GM23338 (cell line): ENCODE measurements at regions not wholly inside any gene's neighbourhood (a gene's known extent, or its start where the extent isn't known, plus 50 kb on each side); places are given as distances from the start of the nearest gene placed in this dataset.

Source experiments
- ATAC-seq: fragments of 200-7000 bp; cut with Tn5 transposase; 3 replicates; pipeline ENCODE4 v1.9.1; 2020
- DNase-seq: peaks from one replicate; pipeline ENCODE4 v3.0.0-alpha.2; 2015; ENCODE audit warnings: low spot score
- H2AFZ ChIP-seq: fragments of 200-600 bp; sonication (generic); 2 replicates; pipeline ENCODE4 v1.8.0; 2016; ENCODE audit warnings: antibody characterized with exemption, mild to moderate bottlenecking, moderate library complexity
- H3F3A ChIP-seq: fragments of 200-600 bp; sonication (generic); replicated peaks from 2 replicates; pipeline ENCODE4 v1.8.0; 2017; ENCODE audit warnings: antibody characterized with exemption, mixed run types, low read depth
- H3K27ac ChIP-seq: fragments of 200-600 bp; sonication (generic); 2 replicates; pipeline ENCODE4 v1.6.1; 2016; ENCODE audit warnings: low read depth
- H3K27me3 ChIP-seq: fragments of 200-600 bp; sonication (generic); 2 replicates; pipeline ENCODE4 v1.8.0; 2016; ENCODE audit warnings: mild to moderate bottlenecking, mixed run types, moderate library complexity; ENCODE audit not compliant: insufficient read depth
- H3K36me3 ChIP-seq: fragments of 200-600 bp; sonication (generic); 2 replicates; pipeline ENCODE4 v1.8.0; 2016; ENCODE audit warnings: mild to moderate bottlenecking; ENCODE audit not compliant: insufficient read depth
- H3K4me1 ChIP-seq: fragments of 200-600 bp; sonication (generic); 2 replicates; pipeline ENCODE4 v1.8.0; 2016; ENCODE audit warnings: mild to moderate bottlenecking, moderate library complexity; ENCODE audit not compliant: insufficient read depth
- H3K4me2 ChIP-seq: fragments of 200-600 bp; sonication (generic); 2 replicates; pipeline ENCODE4 v1.7.1; 2017; ENCODE audit warnings: mixed run types
- H3K4me3 ChIP-seq: fragments of 200-600 bp; sonication (generic); 2 replicates; pipeline ENCODE4 v1.6.1; 2016; ENCODE audit warnings: mixed run types
- H3K79me2 ChIP-seq: fragments of 200-600 bp; sonication (generic); replicated peaks from 2 replicates; pipeline ENCODE4 v1.8.0; 2017; ENCODE audit warnings: mild to moderate bottlenecking; ENCODE audit not compliant: insufficient read depth
- H3K9me2 ChIP-seq: fragments of 200-600 bp; sonication (generic); 2 replicates; pipeline ENCODE4 v1.8.0; 2017; ENCODE audit not compliant: insufficient read depth
- H4K20me1 ChIP-seq: fragments of 200-600 bp; sonication (generic); replicated peaks from 2 replicates; pipeline ENCODE4 v1.8.0; 2017; ENCODE audit warnings: mild to moderate bottlenecking; ENCODE audit not compliant: insufficient read depth
- H3K27ac Mint-ChIP-seq: 2 replicates; pipeline ENCODE4 v1.8.0; 2020; ENCODE audit warnings: inconsistent platforms, mild to moderate bottlenecking, moderate library complexity, mixed read lengths
- H3K27me3 Mint-ChIP-seq: 3 replicates; pipeline ENCODE4 v1.8.0; 2022; ENCODE audit warnings: low read depth, mild to moderate bottlenecking, moderate library complexity, mixed read lengths, inconsistent platforms; ENCODE audit not compliant: insufficient read depth, poor library complexity
- H3K36me3 Mint-ChIP-seq: 3 replicates; pipeline ENCODE4 v1.8.0; 2021; ENCODE audit warnings: low read depth, mild to moderate bottlenecking, inconsistent platforms, moderate library complexity, mixed read lengths
- H3K4me1 Mint-ChIP-seq: 3 replicates; pipeline ENCODE4 v1.8.0; 2020; ENCODE audit warnings: mild to moderate bottlenecking, inconsistent platforms, mixed read lengths
- H3K4me3 Mint-ChIP-seq: 3 replicates; pipeline ENCODE4 v1.8.0; 2021; ENCODE audit warnings: moderate library complexity, mild to moderate bottlenecking, inconsistent platforms, mixed read lengths
- H3K9me3 Mint-ChIP-seq: 3 replicates; pipeline ENCODE4 v1.8.0; 2020; ENCODE audit warnings: moderate library complexity, mild to moderate bottlenecking, inconsistent platforms, mixed read lengths
- CREB1 ChIP-seq: fragments of 250-450 bp; sonication (Bioruptor Pico); IDR thresholded peaks from 2 replicates; pipeline ENCODE4 v1.5.0; 2020; ENCODE audit warnings: low read depth, mild to moderate bottlenecking, moderate library complexity
- EZH2 ChIP-seq: fragments of 200-600 bp; sonication (generic); IDR thresholded peaks from one replicate; pipeline ENCODE4 v1.8.0; 2017; ENCODE audit warnings: antibody characterized with exemption, mild to moderate bottlenecking, low read depth; ENCODE audit not compliant: unreplicated experiment
- EZH2phosphoT487 ChIP-seq: fragments of 200-600 bp; sonication (generic); IDR thresholded peaks from one replicate; pipeline ENCODE4 v1.8.1; 2018; ENCODE audit warnings: antibody characterized with exemption; ENCODE audit not compliant: unreplicated experiment
- JUNB ChIP-seq: IDR thresholded peaks from one replicate; pipeline ENCODE4 v1.6.1; 2016; ENCODE audit warnings: antibody characterized with exemption; ENCODE audit not compliant: unreplicated experiment
- NANOG ChIP-seq: IDR thresholded peaks from 2 replicates; pipeline ENCODE4 v1.6.1; 2016; ENCODE audit warnings: antibody characterized with exemption, borderline replicate concordance
- POLR2AphosphoS5 ChIP-seq: IDR thresholded peaks from 2 replicates; pipeline ENCODE4 v1.6.1; 2016; ENCODE audit warnings: antibody characterized with exemption, low read depth
- STAT1 ChIP-seq: IDR thresholded peaks from one replicate; pipeline ENCODE4 v1.6.1; 2016; ENCODE audit warnings: antibody characterized with exemption; ENCODE audit not compliant: unreplicated experiment
- ZNF114 ChIP-seq: fragments of 250-450 bp; sonication (Bioruptor Pico); IDR thresholded peaks from 2 replicates; pipeline ENCODE4 v1.5.0; 2020; ENCODE audit warnings: mild to moderate bottlenecking, moderate library complexity
- ZNF331 ChIP-seq: fragments of 250-450 bp; sonication (Bioruptor Pico); IDR thresholded peaks from 2 replicates; pipeline ENCODE4 v1.5.0; 2020; ENCODE audit warnings: low read depth, mild to moderate bottlenecking, moderate library complexity
- TF ChIP-seq, protein P1 (sequence below): IDR thresholded peaks from one replicate; pipeline ENCODE4 v1.6.1; 2018; ENCODE audit warnings: antibody characterized with exemption; ENCODE audit not compliant: unreplicated experiment
- TF ChIP-seq, protein P2 (sequence below): fragments of 250-450 bp; sonication (Bioruptor Pico); IDR thresholded peaks from 2 replicates; pipeline ENCODE4 v1.5.0; 2020; ENCODE audit warnings: mild to moderate bottlenecking, moderate library complexity
- TF ChIP-seq, protein P3 (sequence below): IDR thresholded peaks from 2 replicates; pipeline ENCODE4 v1.6.1; 2016; ENCODE audit warnings: antibody characterized with exemption
- TF ChIP-seq, protein P4 (sequence below), 2 experiments: fragments of 200-600 bp in 1 of 2; sonication (generic) in 1 of 2; conservative IDR thresholded peaks; 2 replicates each; pipeline versions ENCODE4 v1.5.1 to v1.6.1; 2016 to 2017; ENCODE audit warnings: antibody characterized with exemption in 2 of 2, low read depth in 2 of 2, mild to moderate bottlenecking in 2 of 2, moderate library complexity in 1 of 2

DNA sequence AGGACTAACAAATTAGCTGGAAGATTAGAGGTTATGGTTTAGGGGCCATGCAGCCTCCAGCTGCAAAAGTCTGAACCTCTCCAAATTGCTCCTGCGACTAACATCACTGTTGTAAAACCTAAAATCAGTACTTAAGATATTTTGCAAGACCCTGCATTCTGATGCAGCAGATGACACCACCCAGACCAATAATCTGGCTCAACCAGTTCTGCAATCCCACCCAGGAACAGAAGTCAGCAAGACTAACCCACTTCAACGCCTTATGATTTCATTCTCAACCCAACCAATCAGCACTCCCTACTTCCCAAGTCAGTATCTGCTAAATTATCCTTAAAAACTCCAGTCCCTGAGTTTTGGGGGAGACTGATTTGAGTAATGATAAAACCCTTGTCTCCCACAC, 250.8 kb upstream of the MBL2 start:
- Histone ChIP-seq H3K27ac (peak overlapping the region; percentile 60), H3K36me3 (no peaks in the 10 kb centered on the region), H2AFZ (peak overlapping the region; percentile 52; the same call in 1 of the 2 replicates), H3F3A (no peaks in the 10 kb centered on the region), H3K4me3 (no peak overlapping the region), H3K79me2 (no peaks in the 10 kb centered on the region), H3K9me2 (no peaks in the 10 kb centered on the region), H4K20me1 (no peaks in the 10 kb centered on the region), H3K4me2 (peak overlapping the region; percentile 10), H3K27me3 (no peaks in the 10 kb centered on the region), H3K4me1 (peaks cover 29% of the 10 kb centered on the region)
- H3K27me3 Mint-ChIP-seq: no peaks in the 10 kb centered on the region
- peaks cover 17% of the 10 kb centered on the region for H3K9me3 Mint-ChIP-seq
- no peak overlapping the region for H3K4me3 Mint-ChIP-seq
- no peak for TF ChIP-seq CREB1 (CRISPR knock-in tag)
- no peak for TF ChIP-seq POLR2AphosphoS5
- TF ChIP-seq ZNF114 (CRISPR knock-in tag): no peak
- TF ChIP-seq, protein P1, sequence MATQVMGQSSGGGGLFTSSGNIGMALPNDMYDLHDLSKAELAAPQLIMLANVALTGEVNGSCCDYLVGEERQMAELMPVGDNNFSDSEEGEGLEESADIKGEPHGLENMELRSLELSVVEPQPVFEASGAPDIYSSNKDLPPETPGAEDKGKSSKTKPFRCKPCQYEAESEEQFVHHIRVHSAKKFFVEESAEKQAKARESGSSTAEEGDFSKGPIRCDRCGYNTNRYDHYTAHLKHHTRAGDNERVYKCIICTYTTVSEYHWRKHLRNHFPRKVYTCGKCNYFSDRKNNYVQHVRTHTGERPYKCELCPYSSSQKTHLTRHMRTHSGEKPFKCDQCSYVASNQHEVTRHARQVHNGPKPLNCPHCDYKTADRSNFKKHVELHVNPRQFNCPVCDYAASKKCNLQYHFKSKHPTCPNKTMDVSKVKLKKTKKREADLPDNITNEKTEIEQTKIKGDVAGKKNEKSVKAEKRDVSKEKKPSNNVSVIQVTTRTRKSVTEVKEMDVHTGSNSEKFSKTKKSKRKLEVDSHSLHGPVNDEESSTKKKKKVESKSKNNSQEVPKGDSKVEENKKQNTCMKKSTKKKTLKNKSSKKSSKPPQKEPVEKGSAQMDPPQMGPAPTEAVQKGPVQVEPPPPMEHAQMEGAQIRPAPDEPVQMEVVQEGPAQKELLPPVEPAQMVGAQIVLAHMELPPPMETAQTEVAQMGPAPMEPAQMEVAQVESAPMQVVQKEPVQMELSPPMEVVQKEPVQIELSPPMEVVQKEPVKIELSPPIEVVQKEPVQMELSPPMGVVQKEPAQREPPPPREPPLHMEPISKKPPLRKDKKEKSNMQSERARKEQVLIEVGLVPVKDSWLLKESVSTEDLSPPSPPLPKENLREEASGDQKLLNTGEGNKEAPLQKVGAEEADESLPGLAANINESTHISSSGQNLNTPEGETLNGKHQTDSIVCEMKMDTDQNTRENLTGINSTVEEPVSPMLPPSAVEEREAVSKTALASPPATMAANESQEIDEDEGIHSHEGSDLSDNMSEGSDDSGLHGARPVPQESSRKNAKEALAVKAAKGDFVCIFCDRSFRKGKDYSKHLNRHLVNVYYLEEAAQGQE: no peak
- TF ChIP-seq ZNF331: no peak
- no peak for TF ChIP-seq STAT1
- TF ChIP-seq, protein P2, sequence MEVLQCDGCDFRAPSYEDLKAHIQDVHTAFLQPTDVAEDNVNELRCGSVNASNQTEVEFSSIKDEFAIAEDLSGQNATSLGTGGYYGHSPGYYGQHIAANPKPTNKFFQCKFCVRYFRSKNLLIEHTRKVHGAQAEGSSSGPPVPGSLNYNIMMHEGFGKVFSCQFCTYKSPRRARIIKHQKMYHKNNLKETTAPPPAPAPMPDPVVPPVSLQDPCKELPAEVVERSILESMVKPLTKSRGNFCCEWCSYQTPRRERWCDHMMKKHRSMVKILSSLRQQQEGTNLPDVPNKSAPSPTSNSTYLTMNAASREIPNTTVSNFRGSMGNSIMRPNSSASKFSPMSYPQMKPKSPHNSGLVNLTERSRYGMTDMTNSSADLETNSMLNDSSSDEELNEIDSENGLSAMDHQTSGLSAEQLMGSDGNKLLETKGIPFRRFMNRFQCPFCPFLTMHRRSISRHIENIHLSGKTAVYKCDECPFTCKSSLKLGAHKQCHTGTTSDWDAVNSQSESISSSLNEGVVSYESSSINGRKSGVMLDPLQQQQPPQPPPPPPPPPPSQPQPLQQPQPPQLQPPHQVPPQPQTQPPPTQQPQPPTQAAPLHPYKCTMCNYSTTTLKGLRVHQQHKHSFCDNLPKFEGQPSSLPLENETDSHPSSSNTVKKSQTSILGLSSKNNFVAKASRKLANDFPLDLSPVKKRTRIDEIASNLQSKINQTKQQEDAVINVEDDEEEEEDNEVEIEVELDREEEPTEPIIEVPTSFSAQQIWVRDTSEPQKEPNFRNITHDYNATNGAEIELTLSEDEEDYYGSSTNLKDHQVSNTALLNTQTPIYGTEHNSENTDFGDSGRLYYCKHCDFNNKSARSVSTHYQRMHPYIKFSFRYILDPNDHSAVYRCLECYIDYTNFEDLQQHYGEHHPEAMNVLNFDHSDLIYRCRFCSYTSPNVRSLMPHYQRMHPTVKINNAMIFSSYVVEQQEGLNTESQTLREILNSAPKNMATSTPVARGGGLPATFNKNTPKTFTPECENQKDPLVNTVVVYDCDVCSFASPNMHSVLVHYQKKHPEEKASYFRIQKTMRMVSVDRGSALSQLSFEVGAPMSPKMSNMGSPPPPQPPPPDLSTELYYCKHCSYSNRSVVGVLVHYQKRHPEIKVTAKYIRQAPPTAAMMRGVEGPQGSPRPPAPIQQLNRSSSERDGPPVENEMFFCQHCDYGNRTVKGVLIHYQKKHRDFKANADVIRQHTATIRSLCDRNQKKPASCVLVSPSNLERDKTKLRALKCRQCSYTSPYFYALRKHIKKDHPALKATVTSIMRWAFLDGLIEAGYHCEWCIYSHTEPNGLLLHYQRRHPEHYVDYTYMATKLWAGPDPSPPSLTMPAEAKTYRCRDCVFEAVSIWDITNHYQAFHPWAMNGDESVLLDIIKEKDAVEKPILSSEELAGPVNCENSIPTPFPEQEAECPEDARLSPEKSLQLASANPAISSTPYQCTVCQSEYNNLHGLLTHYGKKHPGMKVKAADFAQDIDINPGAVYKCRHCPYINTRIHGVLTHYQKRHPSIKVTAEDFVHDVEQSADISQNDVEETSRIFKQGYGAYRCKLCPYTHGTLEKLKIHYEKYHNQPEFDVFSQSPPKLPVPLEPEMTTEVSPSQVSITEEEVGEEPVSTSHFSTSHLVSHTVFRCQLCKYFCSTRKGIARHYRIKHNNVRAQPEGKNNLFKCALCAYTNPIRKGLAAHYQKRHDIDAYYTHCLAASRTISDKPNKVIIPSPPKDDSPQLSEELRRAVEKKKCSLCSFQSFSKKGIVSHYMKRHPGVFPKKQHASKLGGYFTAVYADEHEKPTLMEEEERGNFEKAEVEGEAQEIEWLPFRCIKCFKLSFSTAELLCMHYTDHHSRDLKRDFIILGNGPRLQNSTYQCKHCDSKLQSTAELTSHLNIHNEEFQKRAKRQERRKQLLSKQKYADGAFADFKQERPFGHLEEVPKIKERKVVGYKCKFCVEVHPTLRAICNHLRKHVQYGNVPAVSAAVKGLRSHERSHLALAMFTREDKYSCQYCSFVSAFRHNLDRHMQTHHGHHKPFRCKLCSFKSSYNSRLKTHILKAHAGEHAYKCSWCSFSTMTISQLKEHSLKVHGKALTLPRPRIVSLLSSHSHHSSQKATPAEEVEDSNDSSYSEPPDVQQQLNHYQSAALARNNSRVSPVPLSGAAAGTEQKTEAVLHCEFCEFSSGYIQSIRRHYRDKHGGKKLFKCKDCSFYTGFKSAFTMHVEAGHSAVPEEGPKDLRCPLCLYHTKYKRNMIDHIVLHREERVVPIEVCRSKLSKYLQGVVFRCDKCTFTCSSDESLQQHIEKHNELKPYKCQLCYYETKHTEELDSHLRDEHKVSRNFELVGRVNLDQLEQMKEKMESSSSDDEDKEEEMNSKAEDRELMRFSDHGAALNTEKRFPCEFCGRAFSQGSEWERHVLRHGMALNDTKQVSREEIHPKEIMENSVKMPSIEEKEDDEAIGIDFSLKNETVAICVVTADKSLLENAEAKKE (CRISPR knock-in tag): no peak
- TF ChIP-seq, protein P3, sequence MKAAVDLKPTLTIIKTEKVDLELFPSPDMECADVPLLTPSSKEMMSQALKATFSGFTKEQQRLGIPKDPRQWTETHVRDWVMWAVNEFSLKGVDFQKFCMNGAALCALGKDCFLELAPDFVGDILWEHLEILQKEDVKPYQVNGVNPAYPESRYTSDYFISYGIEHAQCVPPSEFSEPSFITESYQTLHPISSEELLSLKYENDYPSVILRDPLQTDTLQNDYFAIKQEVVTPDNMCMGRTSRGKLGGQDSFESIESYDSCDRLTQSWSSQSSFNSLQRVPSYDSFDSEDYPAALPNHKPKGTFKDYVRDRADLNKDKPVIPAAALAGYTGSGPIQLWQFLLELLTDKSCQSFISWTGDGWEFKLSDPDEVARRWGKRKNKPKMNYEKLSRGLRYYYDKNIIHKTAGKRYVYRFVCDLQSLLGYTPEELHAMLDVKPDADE: no peak
- no peak for TF ChIP-seq NANOG
- TF ChIP-seq EZH2: no peak
- TF ChIP-seq, protein P4, sequence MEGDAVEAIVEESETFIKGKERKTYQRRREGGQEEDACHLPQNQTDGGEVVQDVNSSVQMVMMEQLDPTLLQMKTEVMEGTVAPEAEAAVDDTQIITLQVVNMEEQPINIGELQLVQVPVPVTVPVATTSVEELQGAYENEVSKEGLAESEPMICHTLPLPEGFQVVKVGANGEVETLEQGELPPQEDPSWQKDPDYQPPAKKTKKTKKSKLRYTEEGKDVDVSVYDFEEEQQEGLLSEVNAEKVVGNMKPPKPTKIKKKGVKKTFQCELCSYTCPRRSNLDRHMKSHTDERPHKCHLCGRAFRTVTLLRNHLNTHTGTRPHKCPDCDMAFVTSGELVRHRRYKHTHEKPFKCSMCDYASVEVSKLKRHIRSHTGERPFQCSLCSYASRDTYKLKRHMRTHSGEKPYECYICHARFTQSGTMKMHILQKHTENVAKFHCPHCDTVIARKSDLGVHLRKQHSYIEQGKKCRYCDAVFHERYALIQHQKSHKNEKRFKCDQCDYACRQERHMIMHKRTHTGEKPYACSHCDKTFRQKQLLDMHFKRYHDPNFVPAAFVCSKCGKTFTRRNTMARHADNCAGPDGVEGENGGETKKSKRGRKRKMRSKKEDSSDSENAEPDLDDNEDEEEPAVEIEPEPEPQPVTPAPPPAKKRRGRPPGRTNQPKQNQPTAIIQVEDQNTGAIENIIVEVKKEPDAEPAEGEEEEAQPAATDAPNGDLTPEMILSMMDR (conservative IDR thresholded peaks at IDR 0.05; ENCODE audit: low read depth in 2 of 2): no peak
- no peak for TF ChIP-seq JUNB
- TF ChIP-seq EZH2phosphoT487: no peak
- H3K27ac Mint-ChIP-seq: peak overlapping the region; percentile 88
- peaks cover 38% of the 10 kb centered on the region for H3K36me3 Mint-ChIP-seq
- ATAC-seq (no peak), DNase-seq (no peak)
- peaks cover 28% of the 10 kb centered on the region for H3K4me1 Mint-ChIP-seq
